Mesenchymal stem cell (in vitro differentiated cells and primary cell): ENCODE measurements at regions not wholly inside any gene's neighbourhood (a gene's known extent, or its start where the extent isn't known, plus 50 kb on each side); places are given as distances from the start of the nearest gene placed in this dataset.

Source experiments
- DNase-seq: peaks from one replicate; pipeline ENCODE4 v3.0.0-alpha.2; 2013
- H2AFZ ChIP-seq: one replicate; pipeline ENCODE4 v1.6.1; 2013; ENCODE audit warnings: low read depth, mild to moderate bottlenecking, control low read depth, inconsistent platforms, low read length, moderate library complexity
- H2AK5ac ChIP-seq: 2 replicates; pipeline ENCODE4 v1.6.1; 2013; ENCODE audit warnings: low read length, moderate library complexity, mild to moderate bottlenecking, inconsistent platforms; ENCODE audit not compliant: severe bottlenecking
- H2BK120ac ChIP-seq: one replicate; pipeline ENCODE4 v1.6.1; 2013; ENCODE audit warnings: low read depth, mild to moderate bottlenecking, inconsistent platforms, low read length, moderate library complexity
- H2BK12ac ChIP-seq, 2 experiments: one replicate each; pipeline ENCODE4 v1.6.1; 2013; ENCODE audit warnings: inconsistent platforms in 2 of 2, low read length in 2 of 2, mild to moderate bottlenecking in 2 of 2, moderate library complexity in 2 of 2, control low read depth in 1 of 2
- H2BK15ac ChIP-seq: one replicate; pipeline ENCODE4 v1.6.1; 2013; ENCODE audit warnings: mild to moderate bottlenecking, low read depth, inconsistent platforms; ENCODE audit not compliant: poor library complexity, severe bottlenecking
- H2BK5ac ChIP-seq: 2 replicates; pipeline ENCODE4 v1.6.1; 2013; ENCODE audit warnings: low read depth, mild to moderate bottlenecking, low read length, control low read depth, inconsistent platforms; ENCODE audit not compliant: poor library complexity, severe bottlenecking
- H3K14ac ChIP-seq, 2 experiments: one replicate each; pipeline ENCODE4 v1.6.1; 2013; ENCODE audit warnings: inconsistent platforms in 2 of 2, low read length in 2 of 2, control low read depth in 1 of 2, mild to moderate bottlenecking in 1 of 2, moderate library complexity in 1 of 2
- H3K18ac ChIP-seq, 2 experiments: one replicate each; pipeline ENCODE4 v1.6.1; 2013; ENCODE audit warnings: inconsistent platforms in 2 of 2, low read length in 2 of 2, control low read depth in 1 of 2, low read depth in 1 of 2, mild to moderate bottlenecking in 1 of 2
- H3K23ac ChIP-seq, 2 experiments: one replicate each; pipeline ENCODE4 v1.6.1; 2013; ENCODE audit warnings: inconsistent platforms in 2 of 2, low read length in 2 of 2, mild to moderate bottlenecking in 2 of 2, moderate library complexity in 2 of 2, control low read depth in 1 of 2
- H3K27ac ChIP-seq: 2 replicates; pipeline ENCODE4 v1.5.1; 2013; ENCODE audit warnings: mild to moderate bottlenecking, moderate library complexity, low read length, control low read depth, inconsistent platforms; ENCODE audit not compliant: poor library complexity, severe bottlenecking
- H3K27me3 ChIP-seq, 2 experiments: 2 replicates each; pipeline versions ENCODE4 v1.6.1 to v1.7.0; 2013; ENCODE audit warnings: low read length in 2 of 2, mild to moderate bottlenecking in 2 of 2, moderate library complexity in 2 of 2, control low read depth in 1 of 2, inconsistent platforms in 1 of 2; ENCODE audit not compliant: control insufficient read depth in 1 of 2, insufficient read depth in 1 of 2
- H3K36me3 ChIP-seq, 2 experiments: 2 replicates each; pipeline versions ENCODE4 v1.6.1 to v1.7.0; 2013; ENCODE audit warnings: low read length in 2 of 2, control low read depth in 1 of 2, inconsistent platforms in 1 of 2, low read depth in 1 of 2, mild to moderate bottlenecking in 1 of 2; ENCODE audit not compliant: insufficient read depth in 2 of 2, control insufficient read depth in 1 of 2
- H3K4ac ChIP-seq, 2 experiments: one replicate each; pipeline ENCODE4 v1.6.1; 2013; ENCODE audit warnings: inconsistent platforms in 2 of 2, low read length in 2 of 2, mild to moderate bottlenecking in 2 of 2, moderate library complexity in 2 of 2, control low read depth in 1 of 2, low read depth in 1 of 2
- H3K4me1 ChIP-seq: 2 replicates; pipeline ENCODE4 v1.6.1; 2013; ENCODE audit warnings: low read depth, low read length, control low read depth; ENCODE audit not compliant: control insufficient read depth, insufficient read depth
- H3K4me2 ChIP-seq: 2 replicates; pipeline ENCODE4 v1.6.1; 2013; ENCODE audit warnings: low read length, mild to moderate bottlenecking, inconsistent platforms; ENCODE audit not compliant: poor library complexity, severe bottlenecking
- H3K4me3 ChIP-seq, 2 experiments: 2 replicates each; pipeline versions ENCODE4 v1.5.1 to v1.7.0; 2013; ENCODE audit warnings: low read length in 2 of 2, mild to moderate bottlenecking in 2 of 2, control low read depth in 1 of 2, low read depth in 1 of 2; ENCODE audit not compliant: insufficient read depth in 1 of 2
- H3K79me1 ChIP-seq: replicated peaks from 2 replicates; pipeline ENCODE4 v1.6.1; 2013; ENCODE audit warnings: mild to moderate bottlenecking, control low read depth, low read length, inconsistent platforms; ENCODE audit not compliant: poor library complexity, severe bottlenecking
- H3K9ac ChIP-seq: 2 replicates; pipeline ENCODE4 v1.7.0; 2013; ENCODE audit warnings: mild to moderate bottlenecking, low read length, moderate library complexity
- H3K9me3 ChIP-seq: 2 replicates; pipeline ENCODE4 v1.7.0; 2013; ENCODE audit warnings: mild to moderate bottlenecking, low read length; ENCODE audit not compliant: control insufficient read depth
- H4K8ac ChIP-seq: one replicate; pipeline ENCODE4 v1.6.1; 2013; ENCODE audit warnings: inconsistent platforms, mild to moderate bottlenecking, low read length, moderate library complexity
- H4K91ac ChIP-seq: one replicate; pipeline ENCODE4 v1.6.1; 2013; ENCODE audit warnings: mild to moderate bottlenecking, low read length, inconsistent platforms
- WGBS: methylation state at CpG from one replicate; pipeline ENCODE4 v1.1.7; 2013; ENCODE audit warnings: mixed read lengths; 5-methylcytosine and 5-hydroxymethylcytosine counted together

GRCh38 chr7:80309971-80310549 is 175.4 kb downstream of the GNAI1 start:
- H3K4ac ChIP-seq, result peak overlapping the region in 1 of 2 experiments; percentile 69
- no peaks in the 10 kb centered on the region for H3K79me1 ChIP-seq
- no peak overlapping the region for H3K4me3 ChIP-seq
- H3K4me1 ChIP-seq, result peaks cover 2% of the 10 kb centered on the region
- 80% methylated on average over 3 of the region's 4 CpGs for WGBS
- no peaks in the 10 kb centered on the region for H3K36me3 ChIP-seq
- no peaks in the 10 kb centered on the region for H3K9me3 ChIP-seq
- peak overlapping the region; percentile 69 for H2BK15ac ChIP-seq
- no peak overlapping the region for H2AK5ac ChIP-seq
- no peak overlapping the region for H3K9ac ChIP-seq
- H3K27me3 ChIP-seq, result no peaks in the 10 kb centered on the region
- H2BK120ac ChIP-seq, result peak overlapping the region; percentile 49
- H2BK12ac ChIP-seq, result no peak overlapping the region
- no peak overlapping the region for H3K27ac ChIP-seq
- no peak overlapping the region for H3K4me2 ChIP-seq
- no peak overlapping the region for H3K23ac ChIP-seq
- H4K91ac ChIP-seq, result no peak overlapping the region
- H4K8ac ChIP-seq, result no peak overlapping the region
- no peak overlapping the region for H2AFZ ChIP-seq
- no peak for DNase-seq
- no peak overlapping the region for H3K14ac ChIP-seq
- no peak overlapping the region for H2BK5ac ChIP-seq
- H3K18ac ChIP-seq, result peak overlapping the region in 1 of 2 experiments; percentile 43

GRCh38 chr7:80309377-80309776 is 174.7 kb downstream of the GNAI1 start:
- H4K8ac ChIP-seq, result no peak overlapping the region
- H4K91ac ChIP-seq, result peak overlapping the region; percentile 27
- H3K9me3 ChIP-seq, result no peaks in the 10 kb centered on the region
- no peak overlapping the region for H3K27ac ChIP-seq
- peak overlapping the region; percentile 82 to 92 for H3K18ac ChIP-seq
- peak overlapping the region; percentile 80 for H2BK15ac ChIP-seq
- H2AK5ac ChIP-seq, result no peak overlapping the region
- H3K4ac ChIP-seq, result peak overlapping the region in 1 of 2 experiments; percentile 91
- H2BK12ac ChIP-seq, result peak overlapping the region; percentile 92 to 95
- no peak for DNase-seq
- no peaks in the 10 kb centered on the region for H3K36me3 ChIP-seq
- peak overlapping the region in 1 of 2 experiments; percentile 65 for H3K14ac ChIP-seq
- H2AFZ ChIP-seq, result no peak overlapping the region
- no peak overlapping the region for H3K9ac ChIP-seq
- H3K79me1 ChIP-seq, result no peaks in the 10 kb centered on the region
- no peak overlapping the region for H3K23ac ChIP-seq
- no peak overlapping the region for H3K4me3 ChIP-seq
- peaks cover 2% of the 10 kb centered on the region for H3K4me1 ChIP-seq
- H3K27me3 ChIP-seq, result no peaks in the 10 kb centered on the region
- H3K4me2 ChIP-seq, result no peak overlapping the region
- peak overlapping the region; percentile 34 for H2BK120ac ChIP-seq
- H2BK5ac ChIP-seq, result no peak overlapping the region
- 100% methylated on average over 2 of the region's 3 CpGs for WGBS

GRCh38 chr7:80307227-80307856 is 172.7 kb downstream of the GNAI1 start:
- no peak overlapping the region for H3K14ac ChIP-seq
- H3K18ac ChIP-seq, result no peak overlapping the region
- no peaks in the 10 kb centered on the region for H3K36me3 ChIP-seq
- H3K27ac ChIP-seq, result no peak overlapping the region
- no peak overlapping the region for H2BK15ac ChIP-seq
- H2BK12ac ChIP-seq, result no peak overlapping the region
- no peaks in the 10 kb centered on the region for H3K9me3 ChIP-seq
- H3K27me3 ChIP-seq, result no peaks in the 10 kb centered on the region
- peaks cover 2% of the 10 kb centered on the region for H3K4me1 ChIP-seq
- H3K23ac ChIP-seq, result no peak overlapping the region
- no peak overlapping the region for H3K4me2 ChIP-seq
- H4K8ac ChIP-seq, result no peak overlapping the region
- no peak overlapping the region for H2BK120ac ChIP-seq
- no peak overlapping the region for H3K4me3 ChIP-seq
- no peak overlapping the region for H2BK5ac ChIP-seq
- peak overlapping the region in 1 of 2 experiments; percentile 1 for H3K4ac ChIP-seq
- peak; percentile 90 for DNase-seq
- no peak overlapping the region for H2AK5ac ChIP-seq
- peak overlapping the region; percentile 83 for H3K9ac ChIP-seq
- no peaks in the 10 kb centered on the region for H3K79me1 ChIP-seq
- H2AFZ ChIP-seq, result no peak overlapping the region
- WGBS, result no CpG with 5 or more reads among the region's 2 CpGs
- H4K91ac ChIP-seq, result no peak overlapping the region

GRCh38 chr7:80303315-80303714 is 168.7 kb downstream of the GNAI1 start:
- Histone ChIP-seq H3K23ac (no peak overlapping the region), H2BK15ac (no peak overlapping the region), H3K9ac (no peak overlapping the region), H2BK5ac (no peak overlapping the region), H3K4me2 (no peak overlapping the region), H3K4me1 (no peaks in the 10 kb centered on the region), H3K27me3 (no peaks in the 10 kb centered on the region), H3K4ac (no peak overlapping the region), H4K8ac (no peak overlapping the region), H3K14ac (no peak overlapping the region), H3K27ac (no peak overlapping the region), H2BK12ac (no peak overlapping the region), H2AFZ (no peak overlapping the region), H3K9me3 (no peaks in the 10 kb centered on the region), H2BK120ac (no peak overlapping the region), H3K79me1 (no peaks in the 10 kb centered on the region), H3K18ac (no peak overlapping the region), H2AK5ac (no peak overlapping the region), H3K4me3 (no peak overlapping the region), H3K36me3 (no peaks in the 10 kb centered on the region), H4K91ac (no peak overlapping the region)
- WGBS, result 92% methylated on average over 2 of the region's 2 CpGs
- DNase-seq, result no peak
